Astrocyte of the cerebellum (primary cell): ENCODE measurements at regions not wholly inside any gene's neighbourhood (a gene's known extent, or its start where the extent isn't known, plus 50 kb on each side); places are given as distances from the start of the nearest gene placed in this dataset.

Experiments
- DNase-seq: peaks from one replicate; pipeline ENCODE4 v3.0.0-alpha.2; 2011; ENCODE audit warnings: low read depth
- H3K4me3 ChIP-seq: 2 replicates; pipeline ENCODE4 v1.5.1; 2011; ENCODE audit warnings: mild to moderate bottlenecking, low read depth, low read length, moderate library complexity
- CTCF ChIP-seq: IDR thresholded peaks from 2 replicates; pipeline ENCODE4 v1.5.1; 2012; ENCODE audit warnings: low read length, low read depth, moderate library complexity, mild to moderate bottlenecking; ENCODE audit errors: missing control alignments
- in situ Hi-C: cut with HindIII; loops from 2 replicates; pipeline ENCODE4 v1.10.0; 2017; ENCODE audit warnings: low sequenced_read_pairs

DNA sequence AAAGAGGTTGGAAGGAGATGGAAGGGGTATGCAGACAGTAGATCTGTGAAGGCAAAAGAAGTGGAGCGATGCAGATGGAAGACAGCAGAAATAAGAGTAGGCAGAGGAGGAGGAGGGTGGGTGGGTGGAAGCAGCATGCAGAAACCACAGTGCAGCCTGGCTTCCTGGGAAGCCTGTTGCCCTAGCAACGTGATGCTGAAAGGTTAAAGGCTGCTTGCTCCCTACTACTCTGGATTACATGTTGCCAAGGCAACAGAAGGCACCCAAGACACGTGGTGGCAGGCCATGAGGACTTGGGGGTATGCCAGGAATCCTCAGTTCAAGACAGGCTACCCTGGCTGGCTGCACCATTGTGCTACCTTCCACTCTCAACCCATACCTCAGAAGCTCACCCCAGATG is 129.6 kb downstream of the GRIN2B start:
- H3K4me3 ChIP-seq = no peak overlapping the region
- TF ChIP-seq CTCF = no peak
- in situ Hi-C loops = no loop called here
- DNase-seq = no peak

GRCh38 chr12:13849456-13849855 is 131.9 kb downstream of the GRIN2B start:
- in situ Hi-C loops = no loop called here

GRCh38 chr12:13843841-13844240 is 137.6 kb downstream of the GRIN2B start:
- no peak overlapping the region for H3K4me3 ChIP-seq
- in situ Hi-C loops = no loop called here
- DNase-seq = no peak
- no peak for TF ChIP-seq CTCF

More at GRCh38 chr12:13849456-13849855, 131.9 kb downstream of the GRIN2B start:
- DNase-seq = no peak
- no peak overlapping the region for H3K4me3 ChIP-seq
- no peak for TF ChIP-seq CTCF

DNA sequence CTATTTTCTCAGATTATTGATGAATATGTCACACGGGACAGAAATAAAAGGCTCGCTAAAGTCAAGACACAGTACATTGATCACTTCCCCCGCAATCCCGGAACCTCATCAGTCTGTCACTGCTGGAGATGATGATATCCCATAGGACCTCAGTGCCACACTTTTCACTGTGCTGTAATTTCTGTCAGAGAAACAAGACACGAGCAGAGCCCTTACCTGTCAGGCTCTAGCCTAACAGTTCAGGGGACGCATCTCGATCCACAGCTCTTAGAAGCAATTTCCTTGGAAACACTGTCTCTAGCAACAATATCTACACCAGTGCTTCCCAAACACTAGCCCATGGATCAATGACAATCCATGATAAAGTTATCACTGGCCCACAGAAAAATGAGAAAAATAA is 140.0 kb downstream of the GRIN2B start:
- no peak overlapping the region for H3K4me3 ChIP-seq
- TF ChIP-seq CTCF = no peak
- in situ Hi-C loops = no loop called here
- no peak for DNase-seq

GRCh38 chr12:13839365-13840336 is 141.8 kb downstream of the GRIN2B start:
- no peak for DNase-seq
- no peak for TF ChIP-seq CTCF
- in situ Hi-C loops = no loop called here
- no peak overlapping the region for H3K4me3 ChIP-seq

DNA sequence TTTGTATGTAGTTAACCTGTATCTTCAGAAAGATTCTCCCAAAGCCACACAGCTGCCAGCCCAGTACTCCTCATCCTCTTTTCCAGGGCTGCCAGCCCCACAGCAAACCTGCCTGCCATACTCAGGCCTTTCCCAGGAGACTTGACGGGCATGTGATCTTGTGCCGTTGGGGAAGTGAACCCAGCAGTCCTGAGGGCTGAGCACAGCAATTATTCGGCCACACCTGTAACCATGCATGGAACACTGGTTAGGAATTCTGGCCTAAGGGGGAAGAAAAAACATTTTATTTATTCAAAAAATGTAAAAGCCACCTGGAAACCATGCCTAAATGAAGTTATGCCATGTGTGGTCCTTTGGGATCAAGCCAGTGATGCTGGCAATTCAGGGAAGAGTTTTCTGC is 145.3 kb downstream of the GRIN2B start:
- DNase-seq = no peak
- in situ Hi-C loops = no loop called here
- H3K4me3 ChIP-seq = no peak overlapping the region
- TF ChIP-seq CTCF = no peak
